DMS53 treated with DMSO at 0.1 percent for 48 hours (cell line): ENCODE measurements at regions not wholly inside any gene's neighbourhood (a gene's known extent, or its start where the extent isn't known, plus 50 kb on each side); places are given as distances from the start of the nearest gene placed in this dataset.
"Not testable (repeated sequence)": the region's sequence is repeated elsewhere in the genome, so short reads cannot be mapped to it uniquely, and the experiment has no call there.

Experiments used
- DNase-seq: peaks from one replicate; lab custom pipeline; 2025; ENCODE audit not compliant: unreplicated experiment; lab: John Stamatoyannopoulos, UW

GRCh38 chr9:102405218-102405867, 589.8 kb upstream of the CYLC2 start:
- DNase-seq, result no peak

GRCh38 chr9:102403514-102403913, 591.6 kb upstream of the CYLC2 start:
- no peak for DNase-seq

GRCh38 chr9:102398205-102398604, 596.9 kb upstream of the CYLC2 start:
- DNase-seq, result no peak

- not testable (repeated sequence) for DNase-seq
Measured at GRCh38 chr9:102385620-102386019, 609.5 kb upstream of the CYLC2 start.

GRCh38 chr9:102362470-102363132, 624.2 kb upstream of the GRIN3A start:
- DNase-seq, result no peak

- no peak for DNase-seq
Measured at GRCh38 chr9:102360846-102361245, 622.4 kb upstream of the GRIN3A start.

GRCh38 chr9:102355982-102356381, 617.5 kb upstream of the GRIN3A start:
- no peak for DNase-seq

- DNase-seq, result peak; percentile 6
Measured at GRCh38 chr9:102354041-102354440, 615.6 kb upstream of the GRIN3A start.

GRCh38 chr9:102337471-102337870, 599.0 kb upstream of the GRIN3A start:
- peak; percentile 1 for DNase-seq

- no peak for DNase-seq
Measured at GRCh38 chr9:102309379-102309778, 570.9 kb upstream of the GRIN3A start.

- DNase-seq, result no peak
Measured at GRCh38 chr9:102295188-102295587, 556.7 kb upstream of the GRIN3A start.

GRCh38 chr9:102273952-102274351, 535.5 kb upstream of the GRIN3A start:
- DNase-seq, result no peak

- no peak for DNase-seq
Measured at GRCh38 chr9:102253099-102253498, 514.7 kb upstream of the GRIN3A start.

GRCh38 chr9:102244916-102245315, 506.5 kb upstream of the GRIN3A start:
- no peak for DNase-seq

- DNase-seq, result no peak
Measured at GRCh38 chr9:102237520-102237919, 499.1 kb upstream of the GRIN3A start.

- no peak for DNase-seq
Measured at GRCh38 chr9:102237094-102237493, 498.6 kb upstream of the GRIN3A start.

GRCh38 chr9:102227416-102227815, 489.0 kb upstream of the GRIN3A start:
- DNase-seq, result not testable (repeated sequence)

GRCh38 chr9:102225841-102226441, 487.5 kb upstream of the GRIN3A start:
- no peak for DNase-seq

GRCh38 chr9:102223320-102224136, 485.1 kb upstream of the GRIN3A start:
- peak; percentile 13 for DNase-seq

GRCh38 chr9:102209176-102209575, 470.7 kb upstream of the GRIN3A start:
- DNase-seq, result no peak

GRCh38 chr9:102206432-102206831, 468.0 kb upstream of the GRIN3A start:
- no peak for DNase-seq

GRCh38 chr9:102205251-102205650, 466.8 kb upstream of the GRIN3A start:
- no peak for DNase-seq
